ENCODE measurements at regions not wholly inside any gene's neighbourhood (a gene's known extent, or its start where the extent isn't known, plus 50 kb on each side); places are given as distances from the start of the nearest gene placed in this dataset.
A peak's percentile ranks its signal among the peaks of the same experiment; 100 is the strongest.

- peak; percentile 42; the same call in 1 of the 2 replicates for TF ChIP-seq HDAC1 (CRISPR knock-in tag; IDR thresholded peaks at IDR 0.05)
- no peak for TF ChIP-seq KLF15 (CRISPR knock-in tag; IDR thresholded peaks at IDR 0.05; ENCODE audit: borderline replicate concordance)
- no peak for TF ChIP-seq ZNF562 (CRISPR knock-in tag; IDR thresholded peaks at IDR 0.05; ENCODE audit: borderline replicate concordance)
- peak; percentile 54 for TF ChIP-seq ISL2 (CRISPR knock-in tag; IDR thresholded peaks at IDR 0.05)
- TF ChIP-seq TCF7L2 (IDR thresholded peaks at IDR 0.05; ENCODE audit: low read depth, low read length): no peak
- TF ChIP-seq ZNF503 (CRISPR knock-in tag; IDR thresholded peaks at IDR 0.05): no peak
- TF ChIP-seq, protein P1, sequence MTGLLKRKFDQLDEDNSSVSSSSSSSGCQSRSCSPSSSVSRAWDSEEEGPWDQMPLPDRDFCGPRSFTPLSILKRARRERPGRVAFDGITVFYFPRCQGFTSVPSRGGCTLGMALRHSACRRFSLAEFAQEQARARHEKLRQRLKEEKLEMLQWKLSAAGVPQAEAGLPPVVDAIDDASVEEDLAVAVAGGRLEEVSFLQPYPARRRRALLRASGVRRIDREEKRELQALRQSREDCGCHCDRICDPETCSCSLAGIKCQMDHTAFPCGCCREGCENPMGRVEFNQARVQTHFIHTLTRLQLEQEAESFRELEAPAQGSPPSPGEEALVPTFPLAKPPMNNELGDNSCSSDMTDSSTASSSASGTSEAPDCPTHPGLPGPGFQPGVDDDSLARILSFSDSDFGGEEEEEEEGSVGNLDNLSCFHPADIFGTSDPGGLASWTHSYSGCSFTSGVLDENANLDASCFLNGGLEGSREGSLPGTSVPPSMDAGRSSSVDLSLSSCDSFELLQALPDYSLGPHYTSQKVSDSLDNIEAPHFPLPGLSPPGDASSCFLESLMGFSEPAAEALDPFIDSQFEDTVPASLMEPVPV (CRISPR knock-in tag; IDR thresholded peaks at IDR 0.05): 0 out of 2 replicates have a peak, but pooled peaks have one; percentile 31
- TF ChIP-seq HNRNPH1 (optimal IDR thresholded peaks at IDR 0.05; ENCODE audit: low read depth, low read length): no peak
- no peak for TF ChIP-seq HMGXB3 (CRISPR knock-in tag; IDR thresholded peaks at IDR 0.05; ENCODE audit: borderline replicate concordance)
- TF ChIP-seq ZNF263 (CRISPR knock-in tag; IDR thresholded peaks at IDR 0.05): 0 out of 2 replicates have a peak, but pooled peaks have one; percentile 26
- TF ChIP-seq ATF3 (CRISPR knock-in tag; IDR thresholded peaks at IDR 0.05): no peak
- TF ChIP-seq SNRNP70 (IDR thresholded peaks at IDR 0.05; ENCODE audit: low read depth, low read length): no peak
- TF ChIP-seq, protein P2, sequence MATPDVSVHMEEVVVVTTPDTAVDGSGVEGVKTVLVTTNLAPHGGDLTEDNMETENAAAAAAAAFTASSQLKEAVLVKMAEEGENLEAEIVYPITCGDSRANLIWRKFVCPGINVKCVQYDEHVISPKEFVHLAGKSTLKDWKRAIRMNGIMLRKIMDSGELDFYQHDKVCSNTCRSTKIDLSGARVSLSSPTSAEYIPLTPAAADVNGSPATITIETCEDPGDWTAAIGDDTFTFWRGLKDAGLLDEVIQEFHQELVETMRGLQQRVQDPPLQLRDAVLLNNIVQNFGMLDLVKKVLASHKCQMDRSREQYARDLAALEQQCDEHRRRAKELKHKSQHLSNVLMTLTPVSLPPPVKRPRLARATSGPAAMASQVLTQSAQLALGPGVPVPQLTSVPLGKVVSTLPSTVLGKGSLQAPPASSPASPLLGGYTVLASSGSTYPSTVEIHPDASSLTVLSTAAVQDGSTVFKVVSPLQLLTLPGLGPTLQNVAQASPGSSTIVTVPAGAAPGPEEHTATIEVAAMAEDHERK (CRISPR knock-in tag; IDR thresholded peaks at IDR 0.05; ENCODE audit: low read depth): no peak
- TF ChIP-seq PRDM15 (CRISPR knock-in tag; IDR thresholded peaks at IDR 0.05): no peak
Measured at GRCh38 chr1:29471487-29472313, 235.4 kb downstream of the PTPRU start (continued).
